Ovary (tissue), 3 donors: ENCODE measurements at regions not wholly inside any gene's neighbourhood (a gene's known extent, or its start where the extent isn't known, plus 50 kb on each side); places are given as distances from the start of the nearest gene placed in this dataset.
"Not testable (repeated sequence)": the region's sequence is repeated elsewhere in the genome, so short reads cannot be mapped to it uniquely, and the experiment has no call there.

Source experiments
- CTCF ChIP-seq, 3 donors: fragments of 450-650 bp in 2 of 3; fragments of 200-600 bp in 1 of 3; IDR thresholded peaks; one replicate each; pipeline versions ENCODE4 v1.5.1 to v1.8.0; 2016 to 2022; ENCODE audit warnings: antibody characterized with exemption in 3 of 3, mild to moderate bottlenecking in 1 of 3
- EP300 ChIP-seq: sonication (generic); formaldehyde crosslinking; IDR thresholded peaks from one replicate; pipeline ENCODE4 v1.6.1; 2017; ENCODE audit warnings: antibody characterized with exemption
- donor health status: DM: no; HTN: no; CAD: no.

GRCh38 chr2:97321936-97322713, 209.2 kb downstream of the ANKRD36 start:
- not testable (repeated sequence) for TF ChIP-seq EP300; CTCF (IDR thresholded peaks at IDR 0.05)
